NCI-H510A treated with DMSO at 0.1 percent for 48 hours (cell line): ENCODE measurements at regions not wholly inside any gene's neighbourhood (a gene's known extent, or its start where the extent isn't known, plus 50 kb on each side); places are given as distances from the start of the nearest gene placed in this dataset.

ENCODE experiments used
- DNase-seq: peaks from one replicate; lab custom pipeline; 2025; lab: John Stamatoyannopoulos, UW

DNA sequence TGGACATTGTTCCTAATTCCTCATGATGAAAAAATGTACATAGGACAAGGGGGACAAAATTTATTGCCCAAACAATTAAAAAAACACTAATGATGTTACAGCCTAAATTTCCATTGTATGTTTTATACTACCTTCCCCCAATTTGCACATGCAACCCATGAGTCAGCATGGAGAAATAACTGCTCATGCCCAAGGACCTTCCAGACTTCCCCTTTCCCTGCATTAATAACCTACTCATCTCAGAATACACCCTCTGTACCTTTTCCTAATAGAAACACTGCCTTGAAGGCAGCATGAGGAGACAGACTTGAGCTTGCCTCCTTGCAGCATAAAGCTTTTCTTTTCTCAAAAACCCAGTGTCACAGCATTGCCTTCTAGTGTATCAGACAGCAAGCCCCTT lies 2402.8 kb downstream of the TP53TG3F start:
- no peak for DNase-seq

DNA sequence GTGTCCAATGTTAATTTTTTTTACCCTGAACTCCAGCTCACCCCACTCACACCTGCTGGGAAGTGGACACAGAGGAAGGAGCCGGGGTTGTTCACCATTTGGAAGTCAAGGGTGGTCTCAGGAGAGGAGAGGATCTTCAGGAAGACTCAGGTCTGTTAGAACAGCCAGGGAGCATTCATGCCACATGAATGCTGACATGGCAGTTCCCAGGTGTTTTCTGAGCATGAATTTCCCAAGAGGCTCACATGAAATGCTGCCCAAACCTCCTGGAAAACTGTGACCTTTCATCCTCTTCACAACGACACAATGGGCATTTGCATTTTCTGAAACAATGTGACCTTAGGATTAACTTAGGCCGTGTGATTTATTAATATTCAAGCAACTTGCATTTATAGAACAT lies 2409.2 kb downstream of the TP53TG3F start:
- no peak for DNase-seq

DNA sequence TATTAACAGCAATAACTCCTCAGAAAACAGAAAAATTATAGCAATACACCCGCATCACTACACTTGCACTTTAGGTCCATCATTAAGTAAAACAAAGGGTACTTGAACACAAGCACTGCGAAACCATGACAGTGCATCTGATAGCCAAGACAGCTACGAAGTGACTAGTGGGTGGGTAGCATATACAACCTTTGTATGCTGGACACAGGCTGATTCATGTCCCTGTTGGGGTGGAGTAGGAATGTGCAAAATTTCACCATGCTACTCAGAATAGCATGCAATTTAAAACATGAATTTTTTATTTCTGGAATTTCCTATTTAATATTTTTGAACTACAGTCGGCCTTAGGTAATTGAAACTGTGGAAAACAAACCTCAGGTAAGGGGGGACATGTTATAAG lies 2414.1 kb downstream of the TP53TG3F start:
- DNase-seq, result no peak

DNA sequence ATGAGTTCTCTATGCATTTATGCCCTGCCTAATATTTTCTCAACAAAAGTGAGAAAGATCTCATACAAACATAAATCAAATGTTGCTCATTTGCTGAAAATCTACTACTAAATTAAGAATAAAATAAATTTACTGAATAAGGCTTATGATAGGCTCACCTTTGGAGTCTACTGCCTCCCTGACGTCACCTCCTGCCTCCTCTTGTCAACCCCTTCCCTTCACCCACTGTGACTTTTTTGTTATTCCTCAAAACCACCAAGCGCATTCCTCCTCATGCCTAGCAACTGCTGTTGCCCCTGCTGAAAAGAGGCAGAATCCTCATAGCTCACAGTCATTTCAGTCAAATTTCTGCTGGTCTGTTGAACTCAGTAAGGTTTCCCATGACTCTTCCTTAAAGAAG lies 2422.2 kb downstream of the TP53TG3F start:
- DNase-seq, result no peak

DNA sequence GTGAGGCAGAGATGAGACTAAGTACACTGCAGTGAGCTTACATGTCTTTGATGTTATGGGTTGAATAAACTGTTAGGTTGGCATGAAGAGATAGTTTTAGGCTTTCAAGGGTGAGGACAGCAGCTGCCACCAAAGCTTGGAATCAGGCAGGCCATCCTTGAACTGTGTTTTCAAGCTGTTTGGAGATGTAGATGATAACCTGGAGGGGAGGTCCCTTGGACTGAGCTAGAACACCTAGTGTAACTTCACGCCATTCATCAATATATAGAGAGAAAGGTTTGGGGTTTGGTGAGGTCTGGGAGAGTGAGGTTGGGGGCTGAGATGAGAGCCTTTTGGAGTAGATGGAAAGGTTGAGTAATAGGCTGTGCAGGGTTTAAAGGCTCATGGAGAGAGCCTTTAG lies 2447.0 kb downstream of the TP53TG3F start:
- no peak for DNase-seq

DNA sequence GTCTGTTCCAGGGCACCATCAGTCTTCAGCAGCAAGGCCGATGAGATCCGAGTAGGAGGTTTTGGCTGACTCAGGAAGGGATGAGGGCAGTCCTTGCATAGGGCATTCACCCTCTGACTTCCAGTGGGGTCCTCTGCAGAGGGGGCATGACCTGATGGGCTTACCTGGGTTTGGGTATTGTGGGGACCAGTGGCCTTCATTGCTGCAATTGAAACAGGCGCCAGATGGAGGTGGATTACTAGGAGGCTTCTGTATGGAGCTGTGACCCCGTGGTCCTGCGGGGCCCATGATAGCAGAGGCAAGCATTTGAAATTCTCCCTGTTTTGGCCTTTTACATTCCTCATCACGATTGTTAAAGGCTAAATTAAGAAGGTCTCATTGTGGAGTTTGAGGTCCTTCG lies 2448.7 kb downstream of the TP53TG3F start:
- DNase-seq, result no peak

DNA sequence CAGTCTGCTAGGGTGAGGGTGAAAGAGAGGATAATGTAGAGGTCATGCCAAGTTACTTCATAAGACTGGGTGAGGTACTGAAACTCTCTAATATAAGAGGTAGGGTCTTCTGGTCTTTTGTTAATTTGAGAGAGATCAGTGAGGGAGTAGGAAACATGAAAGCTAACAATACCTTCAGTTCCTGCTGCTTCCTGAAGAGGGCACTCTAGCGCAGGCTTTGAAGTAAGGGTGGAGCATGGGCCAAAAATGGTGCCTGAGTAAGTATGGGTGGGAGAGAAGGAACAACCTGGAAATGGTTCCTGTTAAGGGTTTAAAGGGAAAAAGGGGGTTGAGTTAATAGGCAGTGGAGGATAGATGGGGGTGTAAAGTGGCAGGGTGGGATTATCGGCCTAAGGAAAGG lies 2449.5 kb downstream of the TP53TG3F start:
- no peak for DNase-seq

DNA sequence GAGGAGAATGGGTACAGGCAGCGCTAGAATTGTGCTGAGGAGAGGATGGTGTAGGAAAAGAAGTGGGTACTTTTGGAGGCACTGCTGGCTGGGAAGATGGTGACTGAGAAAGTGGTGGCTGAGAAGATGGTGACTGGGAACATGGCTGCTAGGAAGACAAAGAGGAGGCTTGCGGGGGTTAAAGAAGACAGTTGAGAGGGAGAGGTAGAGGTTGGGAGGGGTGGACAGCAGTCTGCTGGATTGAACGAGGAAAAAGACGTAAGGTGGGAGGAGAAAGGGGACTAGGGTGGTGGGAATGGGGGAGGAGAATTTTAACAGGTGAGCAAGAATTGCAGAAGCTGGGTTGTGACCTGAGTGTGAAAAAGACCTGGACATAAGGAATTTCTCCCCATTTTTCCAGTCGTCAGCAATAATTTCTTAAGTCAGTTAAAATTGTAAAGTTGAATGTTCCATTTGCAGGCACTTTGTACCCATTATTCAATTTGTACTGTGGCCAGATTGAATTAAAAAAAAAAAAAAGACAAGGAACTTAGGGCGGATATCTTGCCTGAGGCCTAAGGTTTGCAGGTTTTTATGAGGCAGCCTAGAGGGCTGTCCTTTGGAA lies 2450.0 kb downstream of the TP53TG3F start:
- no peak for DNase-seq

DNA sequence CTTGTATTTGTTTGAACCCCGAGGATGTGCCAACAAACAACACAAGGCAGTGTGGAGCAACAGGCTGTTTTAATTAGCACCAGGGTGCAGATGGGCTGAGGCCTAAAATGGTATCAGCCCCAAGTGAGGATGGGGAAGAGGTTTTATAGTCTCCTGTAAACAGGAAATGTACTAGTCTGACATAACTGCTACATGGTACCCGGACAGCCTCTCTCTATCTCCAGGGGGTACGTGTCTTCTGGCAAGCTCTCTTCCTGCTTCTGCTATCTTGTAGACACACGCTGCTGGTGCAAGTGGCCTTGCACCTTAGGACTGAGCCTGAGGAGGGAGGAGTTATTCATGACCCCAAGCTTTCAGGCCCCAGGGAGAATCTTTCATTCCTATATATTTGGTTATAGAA lies 2451.0 kb downstream of the TP53TG3F start:
- DNase-seq, result no peak

DNA sequence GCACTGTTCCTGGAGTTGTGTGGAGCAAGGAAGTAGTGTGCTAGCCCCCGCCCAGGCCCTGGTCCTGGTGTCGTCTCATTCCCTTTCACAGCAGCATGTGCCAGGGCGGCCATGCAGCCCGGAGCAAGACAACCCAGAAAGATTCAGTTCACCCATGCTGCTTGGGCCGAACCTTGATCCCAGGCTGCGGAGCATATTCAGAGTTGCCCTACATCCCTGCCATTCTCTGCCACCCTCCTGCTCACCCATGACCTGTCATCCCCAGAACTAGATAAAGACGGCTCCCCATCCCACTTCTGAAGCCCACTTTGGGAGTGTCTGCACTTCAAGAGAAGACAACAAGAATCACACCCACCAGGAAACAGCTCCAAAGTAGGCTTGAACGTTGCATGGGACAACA lies 2452.5 kb downstream of the TP53TG3F start:
- no peak for DNase-seq

DNA sequence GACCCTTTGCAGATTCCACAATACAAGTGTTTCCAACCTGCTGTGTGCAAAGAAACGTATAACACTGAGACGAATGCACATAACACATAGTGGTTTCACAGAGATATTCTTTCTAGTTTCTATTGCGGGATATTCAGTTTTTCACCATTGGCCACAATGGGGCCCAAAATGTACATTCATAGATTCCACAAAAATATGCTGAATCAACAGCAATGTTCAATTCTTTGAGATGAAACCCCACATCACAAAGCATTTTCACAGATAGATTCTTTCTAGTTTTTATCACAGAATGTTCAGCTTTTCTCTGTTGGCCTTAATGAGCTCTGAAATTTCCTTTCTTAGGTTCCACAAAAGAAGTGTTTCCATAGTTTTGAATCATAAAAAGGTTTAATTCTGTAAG lies 2472.3 kb downstream of the TP53TG3F start:
- no peak for DNase-seq
